NB4 (cell line): ENCODE measurements at regions not wholly inside any gene's neighbourhood (a gene's known extent, or its start where the extent isn't known, plus 50 kb on each side); places are given as distances from the start of the nearest gene placed in this dataset.

ENCODE experiments used
- DNase-seq: peaks from one replicate; pipeline ENCODE4 v3.0.0; 2010; ENCODE audit warnings: low read depth
- H3K4me3 ChIP-seq: one replicate; pipeline ENCODE4 v1.5.1; 2011; ENCODE audit warnings: mild to moderate bottlenecking, low read depth, low read length, moderate library complexity
- MYC ChIP-seq: IDR thresholded peaks from 2 replicates; pipeline ENCODE4 v1.6.1; 2011; ENCODE audit warnings: low read depth, low read length
- POLR2A ChIP-seq: IDR thresholded peaks from 2 replicates; pipeline ENCODE4 v1.6.1; 2011; ENCODE audit warnings: mild to moderate bottlenecking; ENCODE audit not compliant: insufficient read length; ENCODE audit errors: extremely low read depth
- TF ChIP-seq, protein P1 (sequence below): IDR thresholded peaks from one replicate; pipeline ENCODE4 v1.5.1; 2012; ENCODE audit warnings: low read depth, low read length
- TF ChIP-seq, protein P2 (sequence below): IDR thresholded peaks from 2 replicates; pipeline ENCODE4 v1.6.1; 2011; ENCODE audit warnings: low read depth, low read length

DNA sequence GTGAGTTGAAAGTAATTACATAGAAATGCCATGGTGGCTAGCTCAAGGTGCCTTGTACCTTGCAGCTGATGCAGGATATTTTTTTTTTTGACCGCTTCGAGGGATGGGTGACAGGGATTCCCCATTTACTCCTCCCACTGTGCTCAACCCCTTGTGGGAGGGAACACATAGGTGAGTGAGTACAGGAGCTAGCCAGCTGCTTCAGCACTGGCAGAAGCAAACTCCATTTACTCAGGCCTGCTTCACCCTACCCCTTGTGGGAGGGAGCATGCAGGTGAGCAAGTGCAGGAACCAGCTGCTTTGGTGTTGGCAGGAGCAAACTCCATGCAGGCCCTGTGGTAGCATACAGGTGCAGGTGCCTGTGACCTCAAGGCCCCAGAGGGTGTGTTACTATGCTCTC is 330.1 kb downstream of the TDRD3 start:
- no peak for DNase-seq
- TF ChIP-seq, protein P1, sequence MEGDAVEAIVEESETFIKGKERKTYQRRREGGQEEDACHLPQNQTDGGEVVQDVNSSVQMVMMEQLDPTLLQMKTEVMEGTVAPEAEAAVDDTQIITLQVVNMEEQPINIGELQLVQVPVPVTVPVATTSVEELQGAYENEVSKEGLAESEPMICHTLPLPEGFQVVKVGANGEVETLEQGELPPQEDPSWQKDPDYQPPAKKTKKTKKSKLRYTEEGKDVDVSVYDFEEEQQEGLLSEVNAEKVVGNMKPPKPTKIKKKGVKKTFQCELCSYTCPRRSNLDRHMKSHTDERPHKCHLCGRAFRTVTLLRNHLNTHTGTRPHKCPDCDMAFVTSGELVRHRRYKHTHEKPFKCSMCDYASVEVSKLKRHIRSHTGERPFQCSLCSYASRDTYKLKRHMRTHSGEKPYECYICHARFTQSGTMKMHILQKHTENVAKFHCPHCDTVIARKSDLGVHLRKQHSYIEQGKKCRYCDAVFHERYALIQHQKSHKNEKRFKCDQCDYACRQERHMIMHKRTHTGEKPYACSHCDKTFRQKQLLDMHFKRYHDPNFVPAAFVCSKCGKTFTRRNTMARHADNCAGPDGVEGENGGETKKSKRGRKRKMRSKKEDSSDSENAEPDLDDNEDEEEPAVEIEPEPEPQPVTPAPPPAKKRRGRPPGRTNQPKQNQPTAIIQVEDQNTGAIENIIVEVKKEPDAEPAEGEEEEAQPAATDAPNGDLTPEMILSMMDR: no peak
- TF ChIP-seq, protein P2, sequence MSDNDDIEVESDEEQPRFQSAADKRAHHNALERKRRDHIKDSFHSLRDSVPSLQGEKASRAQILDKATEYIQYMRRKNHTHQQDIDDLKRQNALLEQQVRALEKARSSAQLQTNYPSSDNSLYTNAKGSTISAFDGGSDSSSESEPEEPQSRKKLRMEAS: no peak
- no peak for TF ChIP-seq MYC
- TF ChIP-seq POLR2A: no peak
- H3K4me3 ChIP-seq: no peak overlapping the region

DNA sequence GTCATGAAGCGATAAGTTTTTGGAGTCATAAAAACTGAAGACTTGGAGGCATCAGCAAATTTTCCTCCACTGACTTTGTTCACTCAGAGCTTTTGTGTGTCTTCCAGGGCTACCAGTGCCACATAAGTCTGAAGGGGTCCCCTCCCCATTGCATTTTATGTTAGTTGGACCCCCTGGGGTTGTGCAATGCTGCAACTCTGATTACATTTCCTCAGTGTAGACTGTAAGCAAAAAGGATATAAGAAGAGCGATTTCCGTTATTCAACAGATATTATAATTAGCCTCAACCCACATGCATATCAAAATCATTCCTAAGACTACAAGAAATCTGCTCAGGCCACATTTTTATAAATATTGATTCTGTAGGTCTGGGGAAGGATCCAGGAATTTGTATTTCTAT is 324.0 kb downstream of the TDRD3 start:
- TF ChIP-seq POLR2A (no peak), MYC (no peak)
- TF ChIP-seq, protein P1: no peak
- TF ChIP-seq, protein P2: no peak
- DNase-seq: no peak
- H3K4me3 ChIP-seq: no peak overlapping the region

DNA sequence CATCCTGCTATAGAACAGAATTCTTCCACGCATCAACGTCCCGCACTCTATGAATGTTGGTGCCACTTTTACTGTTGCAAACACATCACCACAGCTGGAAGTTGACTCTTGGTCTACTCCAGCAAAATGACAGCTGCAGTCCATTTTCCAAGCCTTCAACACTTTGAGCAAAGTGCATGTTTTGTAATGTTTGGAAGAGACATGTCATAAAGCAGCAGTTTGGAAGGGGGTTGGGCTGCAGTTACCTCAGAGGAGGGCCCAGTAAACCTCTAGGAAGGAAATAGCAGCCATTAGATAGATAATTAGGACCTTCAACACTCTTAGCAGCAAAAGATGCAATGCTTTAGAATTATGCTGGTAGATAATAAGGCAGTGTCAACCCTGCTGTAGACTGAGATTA is 323.6 kb downstream of the TDRD3 start:
- DNase-seq: no peak
- H3K4me3 ChIP-seq: no peak overlapping the region
- TF ChIP-seq MYC: no peak
- TF ChIP-seq, protein P2: no peak
- TF ChIP-seq, protein P1: no peak
- TF ChIP-seq POLR2A: no peak

DNA sequence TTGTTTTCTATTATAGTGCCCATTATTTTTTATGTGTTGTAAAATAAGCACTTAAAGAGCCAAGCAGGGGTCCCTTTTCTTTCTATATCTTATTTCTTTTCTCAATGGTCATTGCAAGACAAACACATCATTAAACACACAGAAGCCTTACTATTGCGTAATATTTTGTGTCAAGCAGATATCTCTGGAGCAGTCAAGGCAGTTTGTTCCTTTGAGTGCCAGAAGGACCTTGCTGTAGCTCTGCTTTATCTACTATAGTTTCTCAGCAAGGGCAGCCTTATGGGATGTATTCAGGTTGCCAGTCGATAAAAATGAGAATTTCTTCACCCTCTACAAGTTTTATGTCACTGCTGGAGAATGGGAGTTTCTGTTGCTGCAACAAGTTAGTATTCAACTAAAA is 319.3 kb downstream of the TDRD3 start:
- DNase-seq: no peak
- no peak overlapping the region for H3K4me3 ChIP-seq
- TF ChIP-seq, protein P2: no peak
- TF ChIP-seq, protein P1: no peak
- TF ChIP-seq MYC (no peak), POLR2A (no peak)

DNA sequence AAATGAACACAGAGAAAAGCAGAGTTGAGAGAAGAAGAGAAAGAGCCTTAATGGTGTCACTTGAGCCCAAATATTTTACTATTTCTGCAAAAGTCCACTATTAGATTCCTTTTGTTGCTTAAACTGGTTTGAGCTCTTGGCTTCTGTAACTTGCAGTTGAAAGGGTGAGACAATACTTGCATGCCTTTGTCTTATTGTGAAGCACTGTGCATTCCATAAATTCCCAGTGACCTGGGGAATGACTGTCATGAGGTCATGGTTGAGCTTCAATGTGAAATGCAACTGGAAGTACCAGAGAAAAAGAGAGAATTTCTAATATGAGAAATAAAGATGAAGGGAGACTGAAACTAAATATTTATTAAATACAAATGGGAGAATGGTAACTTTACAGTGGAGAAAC is 310.9 kb downstream of the TDRD3 start:
- DNase-seq: no peak
- H3K4me3 ChIP-seq: no peak overlapping the region
- TF ChIP-seq, protein P1: no peak
- TF ChIP-seq, protein P2: no peak
- no peak for TF ChIP-seq POLR2A
- TF ChIP-seq MYC: no peak

DNA sequence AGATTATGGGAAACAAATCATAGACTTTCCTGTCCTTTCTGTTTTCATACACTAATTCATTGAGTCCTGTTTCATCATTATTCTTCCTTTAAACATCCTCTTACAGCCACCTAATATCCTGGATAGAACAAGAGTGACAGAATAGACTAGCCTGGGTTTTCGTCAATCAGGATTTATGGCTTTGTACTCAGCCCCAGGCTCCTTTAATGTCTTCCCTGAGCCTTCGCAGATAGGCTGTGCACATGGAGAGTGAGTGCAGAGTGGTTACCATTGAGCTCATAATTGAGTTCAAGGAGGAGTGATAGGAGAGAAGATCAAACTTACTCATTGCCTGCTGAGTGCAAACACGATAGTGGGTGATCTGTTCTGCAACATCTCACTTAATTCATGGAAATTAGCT is 304.9 kb downstream of the TDRD3 start:
- H3K4me3 ChIP-seq: no peak overlapping the region
- TF ChIP-seq MYC (no peak), POLR2A (no peak)
- TF ChIP-seq, protein P2: no peak
- TF ChIP-seq, protein P1: no peak
- DNase-seq: no peak
